ENCODE measurements at regions not wholly inside any gene's neighbourhood (a gene's known extent, or its start where the extent isn't known, plus 50 kb on each side); places are given as distances from the start of the nearest gene placed in this dataset.
"Not testable (repeated sequence)": the region's sequence is repeated elsewhere in the genome, so short reads cannot be mapped to it uniquely, and the experiment has no call there.

DNA sequence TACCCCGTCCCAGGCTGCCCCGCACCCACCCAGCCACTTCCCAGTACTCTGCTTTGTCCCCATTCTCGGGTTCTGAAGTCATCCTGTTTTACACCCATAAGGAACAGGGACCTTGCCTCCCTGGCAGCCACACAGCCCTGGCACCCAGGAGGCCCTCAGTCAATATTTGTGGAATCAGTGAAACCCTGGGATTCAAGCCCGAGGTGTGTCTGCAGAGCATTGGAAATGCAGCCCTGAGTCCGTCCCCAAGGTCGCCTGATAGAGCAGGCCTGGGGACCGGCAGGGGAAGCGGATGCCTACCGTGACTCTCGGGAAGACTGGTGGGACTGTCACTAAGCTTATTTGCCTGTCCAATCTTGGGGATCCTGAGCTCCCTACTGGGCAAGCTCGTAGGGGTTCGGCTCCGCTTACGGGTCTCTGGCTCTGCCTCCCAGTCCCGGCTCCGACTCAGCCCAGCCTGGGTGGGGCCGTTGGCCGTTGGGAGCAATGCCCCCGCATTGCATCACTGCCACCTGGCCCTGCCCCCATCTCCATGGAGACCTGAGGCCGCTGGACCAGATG lies 64.4 kb upstream of the TAMM41 start:
- Histone ChIP-seq H3K27me3 (no peaks in the 10 kb centered on the region), H3K9me3 (no peaks in the 10 kb centered on the region), H3K27ac (no peak overlapping the region), H3K4me3 (no peak overlapping the region), H3K4me1 (no peaks in the 10 kb centered on the region), H3K36me3 (no peaks in the 10 kb centered on the region)
- intact Hi-C loops (cut with DNase I) = no loop called here
- no peak for TF ChIP-seq POLR2A (IDR thresholded peaks at IDR 0.05)
- TF ChIP-seq, protein P1, sequence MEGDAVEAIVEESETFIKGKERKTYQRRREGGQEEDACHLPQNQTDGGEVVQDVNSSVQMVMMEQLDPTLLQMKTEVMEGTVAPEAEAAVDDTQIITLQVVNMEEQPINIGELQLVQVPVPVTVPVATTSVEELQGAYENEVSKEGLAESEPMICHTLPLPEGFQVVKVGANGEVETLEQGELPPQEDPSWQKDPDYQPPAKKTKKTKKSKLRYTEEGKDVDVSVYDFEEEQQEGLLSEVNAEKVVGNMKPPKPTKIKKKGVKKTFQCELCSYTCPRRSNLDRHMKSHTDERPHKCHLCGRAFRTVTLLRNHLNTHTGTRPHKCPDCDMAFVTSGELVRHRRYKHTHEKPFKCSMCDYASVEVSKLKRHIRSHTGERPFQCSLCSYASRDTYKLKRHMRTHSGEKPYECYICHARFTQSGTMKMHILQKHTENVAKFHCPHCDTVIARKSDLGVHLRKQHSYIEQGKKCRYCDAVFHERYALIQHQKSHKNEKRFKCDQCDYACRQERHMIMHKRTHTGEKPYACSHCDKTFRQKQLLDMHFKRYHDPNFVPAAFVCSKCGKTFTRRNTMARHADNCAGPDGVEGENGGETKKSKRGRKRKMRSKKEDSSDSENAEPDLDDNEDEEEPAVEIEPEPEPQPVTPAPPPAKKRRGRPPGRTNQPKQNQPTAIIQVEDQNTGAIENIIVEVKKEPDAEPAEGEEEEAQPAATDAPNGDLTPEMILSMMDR (IDR thresholded peaks at IDR 0.05) = no peak
- DNase-seq (peak in 1 of 3 donors; percentile 24), ATAC-seq (peak in 2 of 4 donors; percentile 51 to 53)
- 57% methylated on average over 1 of the region's 20 CpGs for WGBS (ENCODE audit: insufficient coverage, low coverage, low lambda C conversion rate, missing lambda C conversion rate)

DNA sequence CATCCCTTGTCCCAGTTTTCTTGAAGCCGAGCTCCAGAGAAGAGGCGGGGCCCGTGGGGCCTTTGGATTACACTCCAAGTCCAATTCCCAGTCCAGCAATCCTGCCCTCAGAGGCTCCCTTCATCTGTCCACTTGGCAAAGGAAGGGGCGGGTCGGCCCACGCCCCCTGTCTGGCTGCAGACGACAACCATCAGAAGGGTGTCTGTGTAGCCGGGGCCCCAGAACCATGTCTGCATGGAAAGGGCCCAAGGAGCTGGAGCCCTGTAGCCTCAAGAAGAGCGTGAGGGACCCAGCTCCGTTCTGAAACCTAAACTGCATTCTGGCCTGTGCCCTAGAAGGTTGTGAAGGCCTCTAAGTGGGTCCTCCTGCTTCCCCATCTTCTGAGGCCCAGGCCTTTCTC lies 65.2 kb upstream of the TAMM41 start:
- intact Hi-C loops (cut with DNase I); H3K9me3 ChIP-seq; H3K36me3 ChIP-seq; H3K4me1 ChIP-seq; H3K4me3 ChIP-seq; H3K27ac ChIP-seq; ATAC-seq; H3K27me3 ChIP-seq: not testable (repeated sequence)
- peak in 1 of 3 donors; percentile 34 for DNase-seq
- no CpG with 5 or more reads among the region's 10 CpGs for WGBS (ENCODE audit: insufficient coverage, low coverage, low lambda C conversion rate, missing lambda C conversion rate)

GRCh38 chr3:11913316-11913715 lies 66.6 kb upstream of the TAMM41 start:
- no peaks in the 10 kb centered on the region for H3K4me1 ChIP-seq
- TF ChIP-seq, protein P1 (IDR thresholded peaks at IDR 0.05) = no peak
- no peak for TF ChIP-seq POLR2A (IDR thresholded peaks at IDR 0.05)
- H3K27me3 ChIP-seq = no peaks in the 10 kb centered on the region
- intact Hi-C loops (cut with DNase I) = no loop called here
- H3K36me3 ChIP-seq = no peaks in the 10 kb centered on the region
- ATAC-seq (no peak), DNase-seq (no peak)
- no peak overlapping the region for H3K27ac ChIP-seq
- WGBS (ENCODE audit: insufficient coverage, low coverage, low lambda C conversion rate, missing lambda C conversion rate) = 75% methylated on average over 7 of the region's 14 CpGs
- H3K9me3 ChIP-seq = no peaks in the 10 kb centered on the region
- H3K4me3 ChIP-seq = no peak overlapping the region

DNA sequence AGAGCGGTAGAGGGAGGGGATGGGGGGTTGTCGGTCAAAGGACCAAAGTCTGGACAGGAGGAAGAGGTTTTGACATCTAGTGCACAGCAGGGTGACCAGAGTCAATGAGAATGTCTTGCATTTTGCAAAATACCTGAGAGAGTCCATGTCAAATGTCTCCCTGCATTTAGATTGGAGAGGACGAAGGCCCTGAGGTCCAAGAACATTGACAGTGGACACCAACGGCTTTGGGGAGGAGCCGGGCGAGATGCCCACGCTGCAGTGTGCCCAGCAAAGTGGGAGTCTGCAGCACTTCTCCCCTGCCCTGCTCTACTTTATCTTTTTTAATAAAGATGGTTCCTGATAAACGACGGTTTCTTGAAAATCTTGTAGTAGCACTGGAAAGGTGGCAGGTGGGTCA lies 67.4 kb upstream of the TAMM41 start:
- Histone ChIP-seq H3K27me3 (no peaks in the 10 kb centered on the region), H3K27ac (no peak overlapping the region), H3K4me3 (no peak overlapping the region), H3K36me3 (no peaks in the 10 kb centered on the region), H3K4me1 (no peaks in the 10 kb centered on the region), H3K9me3 (no peaks in the 10 kb centered on the region)
- WGBS (ENCODE audit: insufficient coverage, low coverage, low lambda C conversion rate, missing lambda C conversion rate) = 69% methylated on average over 4 of the region's 9 CpGs
- DNase-seq (no peak), ATAC-seq (no peak)
- intact Hi-C loops (cut with DNase I) = no loop called here
- TF ChIP-seq, protein P1 (IDR thresholded peaks at IDR 0.05) = no peak
- TF ChIP-seq POLR2A (IDR thresholded peaks at IDR 0.05) = no peak

DNA sequence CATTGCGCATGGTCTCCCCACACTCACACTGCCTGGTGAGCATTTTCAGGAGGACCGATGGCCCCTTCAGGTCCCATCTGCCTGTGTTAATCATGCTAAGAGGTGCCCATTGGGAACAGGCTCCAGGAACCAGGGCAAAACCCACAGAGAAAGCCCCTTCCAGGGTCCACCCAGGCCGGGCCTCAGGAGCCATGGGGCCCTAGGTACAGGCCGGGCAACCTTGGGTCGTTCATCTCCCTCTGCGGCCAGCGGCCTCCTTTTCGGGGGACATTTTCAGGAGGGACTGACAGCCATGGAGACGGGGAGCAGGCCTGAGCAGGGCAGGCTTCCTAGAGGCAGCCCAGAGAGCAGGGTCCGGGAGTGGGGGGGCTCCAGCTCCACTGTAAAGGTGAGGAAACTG lies 68.0 kb upstream of the TAMM41 start:
- H3K27ac ChIP-seq = no peak overlapping the region
- no peaks in the 10 kb centered on the region for H3K4me1 ChIP-seq
- DNase-seq (no peak), ATAC-seq (no peak)
- no peaks in the 10 kb centered on the region for H3K36me3 ChIP-seq
- H3K9me3 ChIP-seq = no peaks in the 10 kb centered on the region
- no CpG with 5 or more reads among the region's 10 CpGs for WGBS (ENCODE audit: insufficient coverage, low coverage, low lambda C conversion rate, missing lambda C conversion rate)
- intact Hi-C loops (cut with DNase I) = no loop called here
- no peak overlapping the region for H3K4me3 ChIP-seq
- no peak for TF ChIP-seq POLR2A (IDR thresholded peaks at IDR 0.05)
- TF ChIP-seq, protein P1 (IDR thresholded peaks at IDR 0.05) = no peak
- H3K27me3 ChIP-seq = no peaks in the 10 kb centered on the region

All from right lobe of liver (tissue), 6 donors.